ENCODE measurements at regions not wholly inside any gene's neighbourhood (a gene's known extent, or its start where the extent isn't known, plus 50 kb on each side); places are given as distances from the start of the nearest gene placed in this dataset.
A peak's percentile ranks its signal among the peaks of the same experiment; 100 is the strongest.

GRCh38 chr16:73288520-73288919 lies 240.6 kb upstream of the ZFHX3 start:
- no peaks in the 10 kb centered on the region for H3K27me3 ChIP-seq (ENCODE audit: control insufficient read depth, insufficient read depth, low read length)
- no peak for TF ChIP-seq CTCF (IDR thresholded peaks at IDR 0.05; ENCODE audit: insufficient read depth, low read length, severe bottlenecking)
- no peak overlapping the region for H3K4me3 ChIP-seq (ENCODE audit: low read depth, low read length)
- no peak for FAIRE-seq
- DNase-seq (ENCODE audit: low read depth), result no peak
- no peaks in the 10 kb centered on the region for H3K36me3 ChIP-seq (ENCODE audit: control insufficient read depth, insufficient read depth, low read length)

DNA sequence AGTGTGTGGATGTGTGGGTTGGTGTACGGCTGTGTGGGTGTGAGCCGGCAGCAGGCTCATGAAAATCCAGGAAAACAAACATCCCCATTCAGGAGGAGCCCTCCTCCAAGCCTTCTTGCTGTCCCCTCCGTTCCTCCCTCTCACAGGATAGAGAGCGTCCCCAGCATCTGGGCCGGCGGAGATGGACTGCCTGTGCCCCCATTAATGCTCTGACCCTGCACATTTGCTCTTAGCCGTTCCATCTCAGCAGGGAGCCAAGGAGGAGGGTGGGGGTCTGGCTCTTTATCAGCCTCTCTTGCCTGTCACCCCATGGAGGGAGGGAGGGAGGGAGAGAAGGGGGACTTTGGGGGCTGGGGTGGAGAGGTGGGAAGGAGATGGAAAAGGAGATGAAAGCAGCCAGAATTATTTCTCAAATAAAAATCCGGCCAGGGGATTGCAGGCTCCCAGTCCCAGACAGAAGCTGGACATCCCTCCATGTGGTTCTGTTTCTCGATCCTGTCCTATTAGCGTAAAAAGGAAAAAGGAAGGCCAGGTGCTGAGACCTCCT lies 240.0 kb upstream of the ZFHX3 start:
- no peak for TF ChIP-seq CTCF (IDR thresholded peaks at IDR 0.05; ENCODE audit: insufficient read depth, low read length, severe bottlenecking)
- FAIRE-seq, result no peak
- no peak overlapping the region for H3K4me3 ChIP-seq (ENCODE audit: low read depth, low read length)
- no peaks in the 10 kb centered on the region for H3K27me3 ChIP-seq (ENCODE audit: control insufficient read depth, insufficient read depth, low read length)
- no peaks in the 10 kb centered on the region for H3K36me3 ChIP-seq (ENCODE audit: control insufficient read depth, insufficient read depth, low read length)
- DNase-seq (ENCODE audit: low read depth), result no peak

- TF ChIP-seq CTCF (IDR thresholded peaks at IDR 0.05; ENCODE audit: insufficient read depth, low read length, severe bottlenecking), result no peak
These were observed 238.7 kb upstream of the ZFHX3 start for GRCh38 chr16:73286346-73287267.

GRCh38 chr16:73285436-73286201 lies 237.7 kb upstream of the ZFHX3 start:
- Histone ChIP-seq H3K36me3 (ENCODE audit: control insufficient read depth, insufficient read depth, low read length) (no peaks in the 10 kb centered on the region), H3K4me3 (ENCODE audit: low read depth, low read length) (no peak overlapping the region), H3K27me3 (ENCODE audit: control insufficient read depth, insufficient read depth, low read length) (no peaks in the 10 kb centered on the region)
- DNase-seq (ENCODE audit: low read depth) (no peak), FAIRE-seq (no peak)
- no peak for TF ChIP-seq CTCF (IDR thresholded peaks at IDR 0.05; ENCODE audit: insufficient read depth, low read length, severe bottlenecking)

More at GRCh38 chr16:73286346-73287267, 238.7 kb upstream of the ZFHX3 start:
- H3K27me3 ChIP-seq (ENCODE audit: control insufficient read depth, insufficient read depth, low read length), result no peaks in the 10 kb centered on the region
- H3K4me3 ChIP-seq (ENCODE audit: low read depth, low read length), result no peak overlapping the region
- DNase-seq (ENCODE audit: low read depth) (no peak), FAIRE-seq (peak; percentile 84)
- H3K36me3 ChIP-seq (ENCODE audit: control insufficient read depth, insufficient read depth, low read length), result no peaks in the 10 kb centered on the region

- no peak for TF ChIP-seq CTCF (IDR thresholded peaks at IDR 0.05; ENCODE audit: insufficient read depth, low read length, severe bottlenecking)
- peak; percentile 59 for DNase-seq (ENCODE audit: low read depth)
- FAIRE-seq, result no peak
These were observed 232.5 kb upstream of the ZFHX3 start for GRCh38 chr16:73280388-73280787.

More at GRCh38 chr16:73280388-73280787, 232.5 kb upstream of the ZFHX3 start:
- Histone ChIP-seq H3K27me3 (ENCODE audit: control insufficient read depth, insufficient read depth, low read length) (no peaks in the 10 kb centered on the region), H3K36me3 (ENCODE audit: control insufficient read depth, insufficient read depth, low read length) (no peaks in the 10 kb centered on the region), H3K4me3 (ENCODE audit: low read depth, low read length) (no peak overlapping the region)
